ENCODE measurements at regions not wholly inside any gene's neighbourhood (a gene's known extent, or its start where the extent isn't known, plus 50 kb on each side); places are given as distances from the start of the nearest gene placed in this dataset.
A peak's percentile ranks its signal among the peaks of the same experiment; 100 is the strongest.
"Not testable (repeated sequence)": the region's sequence is repeated elsewhere in the genome, so short reads cannot be mapped to it uniquely, and the experiment has no call there.

- WGBS, 10 experiments: 47 to 87% (median 65%) methylated on average over 1 to 9 of the region's 9 CpGs
- no peak overlapping the region for H3K4me3 ChIP-seq
- no peak for ATAC-seq (replicated peaks in 6 of 8)
- peaks cover 9 to 25% of the 10 kb centered on the region in 2 donors for H3K4me1 ChIP-seq (replicated peaks in 1 of 2)
- H3K27ac ChIP-seq: no peak overlapping the region
- in situ Hi-C loops (cut with MboI; ENCODE audit: low pct_unique_long_range_greater_than_20kb in 2 of 9, low sequenced_read_pairs in 9 of 9, unreplicated experiment in 9 of 9): no loop called here
Observed at GRCh38 chr4:72666910-72667309, 97.9 kb upstream of the ADAMTS3 start.

- Histone ChIP-seq H3K27ac (no peak overlapping the region), H3K4me1 (replicated peaks in 1 of 2) (peaks cover 14 to 28% of the 10 kb centered on the region in 2 donors), H3K4me3 (no peak overlapping the region)
- ATAC-seq (replicated peaks in 6 of 8): peak in 1 of 8 experiments; percentile 26
- WGBS, 10 experiments: 0 to 64% (median 45%) methylated on average over 1 to 3 of the region's 3 CpGs; no CpG with 5 or more reads in 2 of the 10 experiments
- in situ Hi-C loops (cut with MboI; ENCODE audit: low pct_unique_long_range_greater_than_20kb in 2 of 9, low sequenced_read_pairs in 9 of 9, unreplicated experiment in 9 of 9): no loop called here
Observed at GRCh38 chr4:72665171-72665968, 96.3 kb upstream of the ADAMTS3 start.

GRCh38 chr4:72663828-72664227 lies 94.8 kb upstream of the ADAMTS3 start:
- peaks cover 14 to 28% of the 10 kb centered on the region in 2 donors for H3K4me1 ChIP-seq (replicated peaks in 1 of 2)
- H3K27ac ChIP-seq: no peak overlapping the region
- H3K4me3 ChIP-seq: no peak overlapping the region
- ATAC-seq (replicated peaks in 6 of 8): no peak
- in situ Hi-C loops (cut with MboI; ENCODE audit: low pct_unique_long_range_greater_than_20kb in 2 of 9, low sequenced_read_pairs in 9 of 9, unreplicated experiment in 9 of 9): no loop called here
- 17 to 90% (median 34%) methylated on average over 2 to 4 of the region's 4 CpGs; no CpG with 5 or more reads in 1 of the 10 experiments for WGBS, 10 experiments

GRCh38 chr4:72661830-72662229 lies 92.8 kb upstream of the ADAMTS3 start:
- Histone ChIP-seq H3K4me1 (replicated peaks in 1 of 2) (peaks cover 14 to 28% of the 10 kb centered on the region in 2 donors), H3K4me3 (no peak overlapping the region), H3K27ac (no peak overlapping the region)
- 0 to 40% (median 0%) methylated on average over 1 of the region's 1 CpG; no CpG with 5 or more reads in 3 of the 10 experiments for WGBS, 10 experiments
- in situ Hi-C loops (cut with MboI; ENCODE audit: low pct_unique_long_range_greater_than_20kb in 2 of 9, low sequenced_read_pairs in 9 of 9, unreplicated experiment in 9 of 9): no loop called here
- ATAC-seq (replicated peaks in 6 of 8): peak in 1 of 8 experiments; percentile 65

- H3K4me3 ChIP-seq: no peak overlapping the region
- in situ Hi-C loops (cut with MboI; ENCODE audit: low pct_unique_long_range_greater_than_20kb in 2 of 9, low sequenced_read_pairs in 9 of 9, unreplicated experiment in 9 of 9): no loop called here
- no peak overlapping the region for H3K27ac ChIP-seq
- ATAC-seq (replicated peaks in 6 of 8): no peak
- H3K4me1 ChIP-seq (replicated peaks in 1 of 2): no peaks in the 10 kb centered on the region
- WGBS, 10 experiments: 30 to 100% (median 100%) methylated on average over 1 to 2 of the region's 2 CpGs; no CpG with 5 or more reads in 3 of the 10 experiments
Observed at GRCh38 chr4:72641611-72642010, 72.6 kb upstream of the ADAMTS3 start.

- ATAC-seq (replicated peaks in 6 of 8); H3K4me1 ChIP-seq (replicated peaks in 1 of 2); in situ Hi-C loops (cut with MboI; ENCODE audit: low pct_unique_long_range_greater_than_20kb in 2 of 9, low sequenced_read_pairs in 9 of 9, unreplicated experiment in 9 of 9); H3K4me3 ChIP-seq; H3K27ac ChIP-seq: not testable (repeated sequence)
- 53 to 89% (median 81%) methylated on average over 2 to 6 of the region's 10 CpGs; no CpG with 5 or more reads in 6 of the 10 experiments for WGBS, 10 experiments
Observed at GRCh38 chr4:72636866-72637265, 67.8 kb upstream of the ADAMTS3 start.

GRCh38 chr4:72635931-72636330 lies 66.9 kb upstream of the ADAMTS3 start:
- in situ Hi-C loops (cut with MboI; ENCODE audit: low pct_unique_long_range_greater_than_20kb in 2 of 9, low sequenced_read_pairs in 9 of 9, unreplicated experiment in 9 of 9); H3K4me1 ChIP-seq (replicated peaks in 1 of 2); H3K4me3 ChIP-seq; H3K27ac ChIP-seq; ATAC-seq (replicated peaks in 6 of 8): not testable (repeated sequence)
- WGBS, 10 experiments: 25 to 100% (median 80%) methylated on average over 1 to 6 of the region's 6 CpGs

- in situ Hi-C loops (cut with MboI; ENCODE audit: low pct_unique_long_range_greater_than_20kb in 2 of 9, low sequenced_read_pairs in 9 of 9, unreplicated experiment in 9 of 9); H3K4me1 ChIP-seq (replicated peaks in 1 of 2); ATAC-seq (replicated peaks in 6 of 8); H3K27ac ChIP-seq; H3K4me3 ChIP-seq: not testable (repeated sequence)
- WGBS, 10 experiments: 25 to 100% (median 90%) methylated on average over 1 to 6 of the region's 7 CpGs; no CpG with 5 or more reads in 5 of the 10 experiments
Observed at GRCh38 chr4:72632253-72632652, 63.2 kb upstream of the ADAMTS3 start.

- peak in 2 of 8 experiments; percentile 72 to 76 for ATAC-seq (replicated peaks in 6 of 8)
- in situ Hi-C loops (cut with MboI; ENCODE audit: low pct_unique_long_range_greater_than_20kb in 2 of 9, low sequenced_read_pairs in 9 of 9, unreplicated experiment in 9 of 9): no loop called here
- H3K27ac ChIP-seq: no peak overlapping the region
- H3K4me1 ChIP-seq (replicated peaks in 1 of 2): no peaks in the 10 kb centered on the region
- no peak overlapping the region for H3K4me3 ChIP-seq
- WGBS, 10 experiments: 0 to 100% (median 60%) methylated on average over 1 of the region's 1 CpG; no CpG with 5 or more reads in 4 of the 10 experiments
Observed at GRCh38 chr4:72631296-72631695, 62.3 kb upstream of the ADAMTS3 start.

- Histone ChIP-seq H3K4me1 (replicated peaks in 1 of 2) (no peaks in the 10 kb centered on the region), H3K27ac (no peak overlapping the region), H3K4me3 (no peak overlapping the region)
- WGBS, 10 experiments: 70 to 100% (median 86%) methylated on average over 1 of the region's 1 CpG; no CpG with 5 or more reads in 5 of the 10 experiments
- ATAC-seq (replicated peaks in 6 of 8): no peak
- in situ Hi-C loops (cut with MboI; ENCODE audit: low pct_unique_long_range_greater_than_20kb in 2 of 9, low sequenced_read_pairs in 9 of 9, unreplicated experiment in 9 of 9): no loop called here
Observed at GRCh38 chr4:72629540-72629939, 60.5 kb upstream of the ADAMTS3 start.

- ATAC-seq (replicated peaks in 6 of 8): peak in 5 of 8 experiments; percentile 44 to 62 (median 52)
- no peaks in the 10 kb centered on the region for H3K4me1 ChIP-seq (replicated peaks in 1 of 2)
- in situ Hi-C loops (cut with MboI; ENCODE audit: low pct_unique_long_range_greater_than_20kb in 2 of 9, low sequenced_read_pairs in 9 of 9, unreplicated experiment in 9 of 9): no loop called here
Observed at GRCh38 chr4:72627723-72628122, 58.7 kb upstream of the ADAMTS3 start.

More at GRCh38 chr4:72627723-72628122, 58.7 kb upstream of the ADAMTS3 start:
- no peak overlapping the region for H3K27ac ChIP-seq
- no peak overlapping the region for H3K4me3 ChIP-seq
